Fibroblast of skin of abdomen (primary cell): ENCODE measurements at regions not wholly inside any gene's neighbourhood (a gene's known extent, or its start where the extent isn't known, plus 50 kb on each side); places are given as distances from the start of the nearest gene placed in this dataset.

Source experiments
- DNase-seq: peaks from one replicate; pipeline ENCODE4 v3.0.0-alpha.2; 2013

DNA sequence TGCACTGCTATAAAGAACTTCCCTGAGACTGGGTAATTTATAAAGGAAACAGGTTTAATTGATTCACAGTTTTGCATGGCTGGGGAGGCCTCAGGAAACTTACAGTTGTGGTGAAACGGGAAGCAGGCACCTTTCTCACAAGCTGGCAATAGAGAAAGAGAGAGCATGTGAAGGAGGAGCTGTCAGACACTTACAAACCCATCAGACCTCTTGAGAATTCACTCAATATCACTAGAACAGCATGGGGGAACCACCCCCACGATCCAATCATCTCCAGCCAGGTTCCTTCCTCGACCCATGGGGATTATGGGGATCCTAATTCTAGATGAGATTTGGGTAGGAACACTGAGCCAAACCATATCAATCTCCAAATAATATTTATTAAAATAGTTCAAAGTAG, 729.2 kb upstream of the DDX18 start:
- no peak for DNase-seq

DNA sequence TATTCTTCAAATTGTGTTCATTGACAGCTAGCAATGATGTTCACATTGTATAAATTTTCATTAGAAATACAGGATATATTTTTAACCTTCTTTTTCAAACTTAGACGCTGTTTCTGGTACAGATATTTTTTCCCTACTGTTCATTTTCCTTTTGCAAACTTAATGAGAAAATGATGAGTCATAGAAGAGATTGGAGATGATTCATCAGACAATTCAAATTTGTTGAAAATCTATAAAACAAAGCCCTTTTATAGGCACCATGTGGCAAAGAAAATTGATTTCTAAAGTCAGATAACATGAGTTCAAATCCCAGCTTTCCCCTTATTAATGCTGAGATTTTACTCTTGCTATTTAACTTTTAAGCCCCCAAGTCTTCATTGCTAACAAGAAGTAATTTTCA, 728.8 kb upstream of the DDX18 start:
- DNase-seq, result no peak

DNA sequence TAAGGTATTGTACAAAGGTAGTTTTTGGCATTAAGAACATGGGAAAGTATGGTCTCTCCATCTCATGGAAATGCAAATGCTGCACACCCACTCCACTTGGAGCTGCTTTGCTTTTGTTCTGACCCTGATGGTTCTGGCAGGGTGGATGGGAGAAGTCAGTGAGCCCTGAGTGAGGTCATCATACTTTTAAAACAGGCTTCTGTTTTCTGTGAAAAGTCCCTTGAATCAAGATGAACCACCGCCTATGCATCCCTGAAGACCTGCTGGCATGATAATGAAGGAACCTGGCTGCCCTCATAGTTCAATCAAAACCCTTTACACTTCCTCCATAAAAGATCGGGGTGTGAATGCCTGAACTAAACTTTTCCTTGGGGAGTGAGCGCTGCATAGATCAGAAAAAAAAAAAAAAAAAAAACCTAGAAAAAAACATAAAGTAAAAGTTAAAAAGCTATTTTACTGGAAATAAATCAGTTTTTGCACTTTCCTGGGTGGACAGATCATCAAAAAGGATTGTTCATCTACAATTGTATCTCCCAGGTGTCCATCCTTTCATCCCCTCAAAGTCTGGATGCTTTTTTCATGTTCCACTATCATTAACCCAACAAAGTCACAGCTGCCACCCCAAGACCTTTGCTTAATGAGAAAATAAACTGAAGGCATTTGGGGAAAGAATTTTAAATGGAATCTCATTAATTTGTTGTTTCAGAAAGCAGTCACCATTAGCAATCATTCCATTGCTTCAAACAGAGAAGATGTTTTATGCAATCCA, 728.1 kb upstream of the DDX18 start:
- no peak for DNase-seq

DNA sequence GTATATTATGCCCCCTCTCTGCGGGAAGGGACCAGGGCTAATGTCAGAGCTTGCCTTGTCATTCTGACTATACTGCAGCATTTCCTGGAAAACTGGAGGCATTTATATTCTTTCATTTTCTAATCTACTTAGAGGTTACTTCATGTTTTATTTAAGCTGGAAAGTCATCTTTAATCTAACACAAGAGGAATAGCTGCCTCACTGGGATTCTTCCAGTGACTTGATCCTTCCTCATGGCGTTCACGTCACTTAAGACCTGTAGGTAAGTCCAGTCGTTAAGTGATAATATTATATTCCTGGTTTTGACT, 727.6 kb upstream of the DDX18 start:
- DNase-seq, result no peak

DNA sequence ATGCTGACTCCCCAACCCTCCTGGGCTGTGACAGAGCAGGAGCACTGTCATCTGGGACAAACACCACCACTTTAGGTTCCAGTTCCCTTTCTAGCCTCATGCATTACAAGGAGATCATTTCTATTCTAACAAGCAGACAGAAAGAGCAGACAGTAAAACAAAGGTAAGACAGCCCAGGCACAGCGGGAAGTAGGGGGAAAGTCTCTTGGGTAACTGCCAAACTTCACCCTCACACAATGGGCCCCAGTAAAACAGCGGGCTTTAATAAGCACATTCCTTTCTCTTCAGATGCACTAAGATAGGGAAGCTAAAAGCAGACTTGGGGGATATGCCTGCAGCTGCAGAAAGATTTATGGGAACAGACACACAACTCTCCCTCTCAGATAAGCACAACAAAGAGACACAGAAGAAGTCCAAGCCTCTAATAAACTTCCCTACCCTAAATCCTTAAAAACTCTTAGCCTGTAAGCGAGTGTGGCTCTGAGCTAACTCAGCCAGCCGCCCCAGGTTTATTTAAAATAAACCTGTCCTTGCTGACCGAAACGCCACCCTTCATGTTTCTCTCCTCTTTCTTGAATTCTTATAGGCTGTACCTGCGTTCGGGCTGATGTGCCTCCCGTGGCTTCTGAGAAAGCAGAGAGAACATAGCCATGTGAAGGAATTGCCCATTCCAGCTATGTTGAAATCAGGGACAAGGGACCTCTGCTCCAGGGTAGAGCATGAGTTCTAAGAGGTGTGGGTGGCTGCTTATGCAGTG, 726.8 kb upstream of the DDX18 start:
- DNase-seq, result no peak

DNA sequence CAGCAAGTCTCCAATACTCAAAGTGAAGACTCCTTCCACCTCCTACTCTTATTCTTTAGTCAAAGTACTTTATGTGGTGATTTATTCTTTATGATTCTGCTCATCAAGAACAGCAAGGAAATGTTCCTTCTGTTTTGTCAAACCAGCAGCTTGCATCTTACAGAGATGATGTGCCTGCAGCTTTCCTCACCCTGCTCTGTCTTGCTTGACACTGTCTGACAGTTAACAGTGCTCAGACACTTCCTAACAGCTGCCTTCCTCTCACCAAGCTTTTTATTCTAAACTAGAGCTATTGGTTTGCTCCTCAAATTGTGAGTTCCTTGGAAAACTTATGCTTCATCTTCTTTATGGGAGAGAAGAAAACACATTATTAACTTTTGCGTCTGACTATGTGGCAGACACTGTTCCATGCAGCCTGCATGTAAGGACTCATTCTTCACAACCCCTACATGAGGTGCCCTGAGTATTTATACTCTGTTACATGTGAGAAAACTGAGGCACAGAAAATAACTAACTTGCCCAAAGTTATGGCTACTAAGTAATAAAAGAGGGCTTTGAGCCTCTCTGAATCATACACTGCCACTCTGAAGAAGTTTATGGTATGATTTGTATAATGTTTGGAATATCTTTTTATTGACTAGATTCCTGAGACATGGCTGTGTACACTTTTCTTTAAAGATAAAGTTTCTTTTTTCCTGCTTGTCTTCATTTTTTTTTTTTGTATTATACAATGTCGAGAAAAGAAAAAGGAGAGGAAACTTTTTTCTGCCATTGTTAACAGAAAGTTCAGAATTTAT, 723.3 kb upstream of the DDX18 start:
- DNase-seq, result no peak

DNA sequence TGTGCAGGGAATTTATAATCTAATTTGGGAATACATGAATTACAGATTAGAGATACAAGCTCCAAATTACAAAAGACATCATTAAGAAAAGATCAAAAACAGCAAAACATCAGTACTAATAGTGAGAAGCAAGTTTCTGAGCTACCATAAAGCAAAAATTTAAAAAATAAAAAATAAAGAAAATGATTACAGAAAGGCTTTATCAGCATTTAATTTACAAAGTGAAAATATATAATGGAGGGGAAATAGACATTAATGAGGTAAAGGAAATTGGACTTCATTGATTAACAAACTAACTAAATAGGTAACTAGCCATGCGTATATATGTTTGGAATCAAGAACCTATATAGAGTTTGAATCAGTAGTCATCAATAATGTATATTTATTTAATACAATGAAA, 712.9 kb upstream of the DDX18 start:
- no peak for DNase-seq

DNA sequence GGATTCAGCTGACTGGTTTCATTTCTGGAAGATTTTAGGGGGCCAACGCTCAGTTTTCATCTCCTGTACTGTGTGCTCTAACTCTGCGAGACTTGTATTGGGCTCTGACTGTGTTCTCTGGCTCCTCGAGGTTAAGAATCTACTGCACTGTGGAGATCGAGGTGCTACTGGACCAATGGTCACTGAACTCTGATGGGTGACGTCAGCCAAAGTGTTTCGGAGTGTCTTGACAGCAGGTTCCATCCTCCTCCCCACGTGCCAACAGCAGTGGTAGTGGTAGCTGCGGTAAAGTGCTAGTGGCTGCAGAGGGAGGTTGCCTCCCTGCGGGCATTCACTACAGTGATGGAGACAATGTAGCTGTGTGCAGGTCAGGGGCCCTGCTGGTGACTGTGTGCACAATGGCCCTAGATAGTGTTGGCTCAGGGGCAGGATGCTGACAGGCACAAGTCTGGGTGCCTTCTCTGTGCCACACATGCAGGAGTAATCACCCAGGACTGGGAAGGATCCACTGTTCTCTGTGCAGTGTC, 705.7 kb upstream of the DDX18 start:
- no peak for DNase-seq

DNA sequence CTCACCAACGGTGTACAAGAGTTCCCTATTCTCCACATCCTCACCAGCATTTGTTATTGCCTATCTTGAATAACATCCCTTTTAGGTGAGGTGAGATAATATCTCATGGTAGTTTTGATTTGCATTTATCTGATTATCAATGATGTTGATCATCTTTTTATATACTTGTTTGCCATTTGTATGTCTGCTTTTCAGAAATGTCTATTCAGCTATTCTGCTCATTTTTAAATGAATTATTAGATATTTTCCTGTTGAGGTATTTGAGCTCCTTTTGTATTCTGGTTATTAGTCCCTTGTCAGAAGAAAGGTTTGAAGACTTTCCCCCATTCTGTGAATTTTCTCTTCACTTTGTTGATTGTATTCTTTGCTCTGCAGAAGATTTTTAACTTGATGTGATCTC, 695.5 kb upstream of the DDX18 start:
- DNase-seq, result no peak

DNA sequence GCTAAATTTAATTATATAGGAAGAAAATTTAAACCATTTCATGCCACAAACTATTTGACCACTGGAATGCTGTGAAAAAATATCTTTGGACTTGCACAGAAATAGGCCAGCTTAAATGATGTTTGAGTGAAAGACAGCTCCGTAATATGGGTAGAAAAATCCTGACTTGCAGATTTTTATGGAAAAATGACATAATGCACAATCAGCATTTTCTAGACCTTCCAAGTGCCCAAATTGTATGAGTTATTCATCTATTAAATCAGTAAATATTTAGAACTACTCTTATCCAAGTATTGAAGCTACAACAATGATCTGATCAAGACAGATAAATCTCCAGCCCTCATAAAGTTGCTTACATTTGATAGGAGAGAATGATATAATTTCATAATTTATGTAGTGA, 691.1 kb upstream of the DDX18 start:
- DNase-seq, result no peak

DNA sequence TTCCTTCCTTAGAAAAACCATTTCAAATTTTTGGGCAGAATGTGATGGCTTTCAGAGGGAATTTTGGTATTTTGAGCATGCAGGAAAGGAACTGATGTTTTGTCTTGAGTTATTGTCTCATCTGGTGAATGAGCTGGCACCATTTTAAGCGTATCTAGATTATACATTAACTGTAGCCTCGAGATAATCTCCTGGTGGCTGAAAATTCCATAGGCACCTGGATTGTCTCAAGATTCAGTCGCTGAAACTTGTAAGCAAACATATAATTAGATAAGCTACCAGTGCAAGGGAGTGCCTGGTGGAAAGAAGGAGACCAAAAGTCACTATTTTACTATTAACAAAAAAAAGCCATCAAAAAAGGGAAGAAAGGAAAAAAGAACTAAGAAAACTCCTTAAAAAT, 687.8 kb upstream of the DDX18 start:
- no peak for DNase-seq

DNA sequence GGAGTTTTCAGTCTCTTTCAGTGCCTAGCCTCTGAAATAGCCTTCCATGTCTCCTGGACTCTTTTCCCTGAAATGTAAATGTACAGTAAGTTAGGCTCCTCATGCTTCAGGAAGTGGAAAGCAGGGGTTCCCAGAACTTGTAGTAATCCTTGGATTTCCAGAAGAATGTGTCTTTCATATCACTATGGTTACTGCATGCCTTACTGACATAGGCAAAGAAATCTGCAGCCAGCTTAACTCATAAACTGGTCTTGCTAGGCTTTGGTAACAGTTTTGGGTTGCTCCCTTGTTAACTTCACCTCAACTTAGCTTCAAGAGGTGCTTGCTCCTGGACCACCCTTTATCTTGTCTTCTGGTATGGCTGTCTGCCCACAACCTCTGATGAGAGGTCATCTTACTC, 686.8 kb upstream of the DDX18 start:
- DNase-seq, result no peak

DNA sequence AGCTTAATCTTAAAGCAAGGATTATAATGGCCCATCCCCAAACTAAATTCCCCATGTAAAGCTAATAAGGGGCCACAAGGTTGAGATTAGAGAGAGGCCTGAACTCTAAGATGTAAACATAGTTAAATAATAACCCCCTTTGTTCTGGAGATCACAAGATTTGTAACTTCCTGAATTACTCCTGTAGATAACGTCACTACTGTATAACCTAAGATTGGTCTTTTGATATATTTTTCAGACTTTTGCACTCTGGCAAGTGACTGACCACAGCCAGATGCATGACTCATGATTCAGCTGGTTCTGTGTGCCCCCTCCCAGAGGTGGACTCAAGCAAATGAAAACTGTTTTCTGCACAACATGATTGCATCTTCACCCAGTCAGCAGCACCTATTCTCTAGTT, 686.0 kb upstream of the DDX18 start:
- no peak for DNase-seq

DNA sequence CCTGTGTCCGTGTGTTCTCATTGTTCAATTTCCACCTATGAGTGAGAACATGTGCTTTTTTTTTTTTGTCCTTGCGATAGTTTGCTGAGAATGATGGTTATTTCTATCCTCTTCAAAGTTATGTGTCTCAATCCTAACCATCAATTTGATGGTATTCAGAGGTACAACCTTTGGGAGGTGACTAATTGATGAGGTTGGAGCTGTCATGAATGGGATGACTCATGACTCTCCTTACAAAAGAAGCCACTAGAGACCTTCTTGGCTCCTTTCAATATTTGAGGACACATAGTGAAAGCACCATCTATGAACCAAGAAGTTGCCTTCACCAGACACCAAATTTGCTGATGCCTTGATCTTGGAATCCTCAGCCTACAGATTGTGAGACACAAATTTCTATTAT, 677.1 kb upstream of the DDX18 start:
- DNase-seq, result no peak

DNA sequence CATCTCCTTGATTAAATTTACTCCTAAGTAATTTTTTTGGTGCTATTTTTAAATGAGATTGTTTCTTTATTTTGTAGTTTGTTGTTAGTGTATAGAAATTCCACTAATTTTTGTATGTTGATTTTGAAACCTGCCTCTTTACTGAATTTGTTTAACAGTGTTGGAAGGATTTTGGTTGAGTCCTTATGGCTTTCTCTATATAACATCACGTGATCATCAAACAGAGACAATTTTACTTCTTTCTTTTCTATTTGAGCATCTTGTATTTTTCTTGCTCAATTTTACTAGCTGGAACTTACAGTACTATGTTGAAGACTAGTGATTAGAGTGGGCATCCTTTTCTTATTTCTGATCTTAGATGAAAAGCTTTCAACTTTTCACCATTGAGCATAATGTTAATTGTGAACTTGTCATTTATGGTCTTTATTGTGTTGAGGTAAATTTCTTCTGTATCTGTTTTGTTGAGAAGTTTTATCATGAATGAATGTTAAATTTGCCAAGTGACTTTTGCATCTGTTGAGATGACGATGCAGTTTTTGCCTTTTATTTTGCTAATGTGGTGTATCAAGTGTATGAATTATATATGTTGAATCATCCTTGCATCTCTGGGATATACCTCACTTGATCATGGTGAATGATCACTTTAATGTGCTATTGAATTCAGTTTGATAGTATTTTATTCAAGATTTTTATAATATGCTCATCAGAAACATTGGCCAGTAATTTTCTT, 645.3 kb upstream of the DDX18 start:
- no peak for DNase-seq

DNA sequence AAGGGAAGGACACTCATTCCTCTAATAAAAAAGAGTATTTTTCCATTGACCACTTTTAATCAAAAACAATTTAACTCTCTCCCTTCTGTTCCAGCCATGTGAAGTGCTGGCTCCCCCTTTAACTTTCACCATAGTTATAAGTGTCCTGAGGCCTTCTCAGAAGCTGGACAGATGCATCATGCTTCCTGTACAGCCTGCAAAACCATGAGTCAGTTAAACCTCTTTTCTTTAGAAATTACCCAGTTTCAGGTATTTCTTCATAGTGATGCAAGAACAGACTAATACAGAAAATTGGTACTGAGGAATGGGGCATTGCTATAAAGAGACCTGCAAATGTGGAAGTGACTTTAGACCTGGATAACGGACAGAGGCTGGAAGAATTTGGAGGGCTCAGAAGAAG, 643.6 kb upstream of the DDX18 start:
- DNase-seq, result no peak

DNA sequence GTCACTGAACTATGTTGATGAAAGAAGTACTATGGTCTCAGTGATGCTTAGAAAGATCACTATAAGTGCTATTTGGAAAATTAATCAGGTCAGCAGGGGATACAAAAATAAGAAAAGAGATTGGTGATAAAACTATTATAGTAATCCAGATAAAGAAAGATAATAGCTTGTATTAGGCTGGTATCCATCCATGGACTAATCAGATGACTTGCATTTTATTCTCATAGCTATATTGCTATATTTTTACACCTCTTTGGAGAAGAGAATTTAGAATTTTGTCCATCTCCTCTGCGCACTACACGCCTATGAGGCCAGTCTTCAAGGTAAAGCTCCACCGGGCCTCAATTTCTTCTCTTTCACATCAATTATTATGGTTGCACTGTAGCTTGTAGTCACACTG, 635.1 kb upstream of the DDX18 start:
- DNase-seq, result no peak

DNA sequence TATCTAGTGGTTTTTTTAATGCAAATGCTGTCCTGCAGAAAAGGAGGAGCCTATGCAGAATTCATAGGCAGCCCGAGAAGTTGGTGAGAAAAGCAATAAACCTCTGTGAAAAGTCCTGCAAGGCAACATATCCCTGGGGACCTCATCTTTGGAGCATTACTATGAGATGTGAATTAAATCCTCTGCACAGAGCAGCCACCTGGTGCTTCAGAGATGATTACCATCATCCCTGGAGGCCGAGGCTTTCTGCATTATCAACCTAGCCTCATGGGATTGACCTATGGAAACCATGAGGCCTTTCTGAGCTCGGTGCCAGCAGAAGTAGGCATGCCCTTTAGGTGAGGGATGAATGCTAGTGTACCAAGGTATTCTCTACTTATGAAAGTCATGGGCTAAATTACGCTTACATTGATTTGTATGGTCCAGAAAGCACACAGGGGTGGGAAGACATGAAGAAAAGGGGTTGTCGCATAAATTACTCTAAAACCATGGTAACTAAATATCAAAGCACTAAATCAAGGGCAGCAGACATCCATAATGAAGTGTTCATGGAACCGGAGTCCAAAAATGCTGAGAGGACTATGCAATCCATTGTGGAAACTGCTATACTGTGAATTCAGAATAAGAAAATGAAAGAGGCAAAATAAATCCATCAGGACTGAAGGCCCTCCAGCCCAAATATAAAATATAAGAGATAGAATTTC, 623.5 kb upstream of the DDX18 start:
- DNase-seq, result no peak

DNA sequence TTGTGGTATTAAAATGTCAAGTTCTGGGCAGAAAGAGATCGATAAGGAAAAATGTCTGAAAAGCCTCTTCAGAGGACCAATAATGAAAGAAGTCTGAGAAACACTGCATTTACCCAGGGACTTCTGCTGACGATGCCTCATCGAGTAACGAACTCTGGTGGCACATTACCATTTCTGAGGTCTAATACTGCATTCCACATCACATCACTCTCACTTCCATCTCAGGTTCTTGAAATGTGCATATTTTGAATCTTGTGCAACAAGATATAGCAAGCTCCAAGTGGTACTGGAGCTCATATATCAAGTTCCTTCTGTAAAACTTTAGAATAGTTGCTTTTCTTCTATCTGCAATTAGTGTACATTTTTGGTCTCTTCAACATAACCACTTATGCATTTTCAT, 619.1 kb upstream of the DDX18 start:
- no peak for DNase-seq

DNA sequence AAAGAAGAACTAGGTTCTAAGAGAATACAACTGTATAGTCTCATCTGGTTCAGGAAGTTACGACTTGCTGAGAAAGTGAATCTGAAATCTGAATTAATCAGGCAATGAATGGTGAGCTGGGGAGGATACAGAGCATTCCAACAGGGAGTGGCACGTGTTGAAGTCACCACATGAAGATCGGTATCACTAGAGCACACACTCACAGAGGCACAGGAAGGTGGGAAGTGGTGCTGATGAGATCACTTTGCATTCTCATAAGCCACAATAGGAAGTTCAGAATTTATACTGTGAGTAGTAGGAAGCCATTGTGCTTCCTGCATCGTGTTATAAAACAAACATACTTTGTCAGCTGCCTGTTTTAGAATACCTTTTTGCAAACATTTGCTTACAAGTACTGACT, 615.0 kb upstream of the DDX18 start:
- no peak for DNase-seq

DNA sequence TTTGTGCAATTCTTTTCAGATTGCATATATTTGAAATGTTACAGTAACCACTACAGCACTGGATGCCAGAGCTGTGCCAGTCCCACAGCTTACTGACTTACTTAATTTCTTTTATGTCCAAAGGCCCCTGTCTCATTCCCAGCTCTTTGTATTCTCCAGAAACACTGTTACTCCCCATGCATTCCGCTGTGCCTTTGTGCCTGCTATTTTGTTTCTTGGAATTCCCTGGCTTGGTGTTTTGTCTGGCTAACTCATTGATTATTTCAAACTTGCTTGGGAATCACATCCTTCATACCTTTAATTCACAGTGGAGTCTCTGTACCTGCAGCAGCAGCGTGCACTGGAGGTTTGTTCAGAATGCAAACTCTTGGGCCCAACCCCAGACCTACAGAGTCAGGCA, 601.9 kb upstream of the DDX18 start:
- no peak for DNase-seq

DNA sequence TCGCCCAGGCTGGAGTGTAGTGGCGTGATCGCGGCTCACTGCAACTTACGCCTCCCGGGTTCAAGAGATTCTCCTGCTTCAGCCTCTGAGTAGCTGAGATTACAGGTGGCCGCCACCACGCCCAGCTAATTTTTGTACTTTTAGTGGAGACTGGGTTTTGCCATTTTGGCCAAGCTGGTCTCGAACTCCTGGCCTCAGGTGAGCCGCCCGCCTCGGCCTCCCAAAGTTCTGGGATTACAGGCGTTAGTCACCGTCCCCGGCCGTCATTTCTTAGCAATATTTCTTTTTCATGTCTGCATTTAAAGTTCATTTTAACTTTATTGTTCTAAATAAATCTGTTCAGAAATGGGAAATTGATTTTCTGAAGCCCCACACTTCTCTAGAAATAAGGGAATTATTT, 597.3 kb upstream of the DDX18 start:
- DNase-seq, result no peak
